ENCODE measurements at regions not wholly inside any gene's neighbourhood (a gene's known extent, or its start where the extent isn't known, plus 50 kb on each side); places are given as distances from the start of the nearest gene placed in this dataset.
"Not testable (repeated sequence)": the region's sequence is repeated elsewhere in the genome, so short reads cannot be mapped to it uniquely, and the experiment has no call there.

- not testable (repeated sequence) for H3K27ac ChIP-seq (ENCODE audit: insufficient read depth, low read length, poor library complexity, severe bottlenecking); H3K4me3 ChIP-seq (ENCODE audit: low read depth, low read length); H3K27me3 ChIP-seq (ENCODE audit: control insufficient read depth, insufficient read depth, low read length); H3K36me3 Mint-ChIP-seq; H3K27me3 Mint-ChIP-seq; H3K4me3 Mint-ChIP-seq; H3K4me1 Mint-ChIP-seq; H3K36me3 ChIP-seq (ENCODE audit: control insufficient read depth, insufficient read depth, low read length); ATAC-seq (ENCODE audit: low read depth in 2 of 2); H3K27ac Mint-ChIP-seq; H3K4me1 ChIP-seq (ENCODE audit: control insufficient read depth, insufficient read depth, low read length, poor library complexity, severe bottlenecking); DNase-seq; H3K9me3 ChIP-seq (ENCODE audit: control insufficient read depth in 2 of 2, low read length in 2 of 2)
- peaks cover 2 to 33% (median 11%) of the 10 kb centered on the region in 7 donors for H3K9me3 Mint-ChIP-seq
Observed at GRCh38 chr16:60402941-60403340, 1633.3 kb downstream of the CDH8 start.

DNA sequence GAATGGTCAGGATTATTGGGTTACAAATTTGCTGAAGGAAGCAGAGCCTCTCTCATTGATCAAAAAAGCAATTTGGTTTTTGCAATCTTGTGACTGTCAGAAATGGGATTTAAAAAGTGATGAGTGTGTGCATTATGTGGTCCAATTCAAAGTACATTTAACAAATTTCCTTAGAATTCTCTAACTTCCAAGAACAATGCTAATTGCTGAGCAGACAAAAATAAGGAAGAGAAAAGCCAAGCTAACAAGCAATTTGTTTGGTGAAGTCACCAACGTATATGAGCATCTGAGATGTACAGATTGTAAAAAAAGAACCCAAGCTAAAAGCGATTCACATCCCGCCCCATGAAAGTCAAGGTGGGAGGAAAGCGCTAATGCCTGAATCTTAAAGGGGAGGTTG, 1643.9 kb downstream of the CDH8 start:
- Histone ChIP-seq H3K36me3 (ENCODE audit: control insufficient read depth, insufficient read depth, low read length) (no peaks in the 10 kb centered on the region), H3K4me1 (ENCODE audit: control insufficient read depth, insufficient read depth, low read length, poor library complexity, severe bottlenecking) (no peaks in the 10 kb centered on the region), H3K27ac (ENCODE audit: insufficient read depth, low read length, poor library complexity, severe bottlenecking) (no peak overlapping the region), H3K9me3 (ENCODE audit: control insufficient read depth in 2 of 2, low read length in 2 of 2) (peaks cover 2 to 6% of the 10 kb centered on the region in 2 experiments), H3K4me3 (ENCODE audit: low read depth, low read length) (no peak overlapping the region), H3K27me3 (ENCODE audit: control insufficient read depth, insufficient read depth, low read length) (no peaks in the 10 kb centered on the region)
- Mint-ChIP-seq H3K36me3 (no peaks in the 10 kb centered on the region), H3K4me3 (no peak overlapping the region), H3K27ac (no peak overlapping the region), H3K4me1 (no peaks in the 10 kb centered on the region), H3K9me3 (peaks cover 3 to 25% (median 10%) of the 10 kb centered on the region in 7 donors), H3K27me3 (no peaks in the 10 kb centered on the region)
- ATAC-seq (ENCODE audit: low read depth in 2 of 2) (no peak), DNase-seq (no peak)

- ATAC-seq (ENCODE audit: low read depth in 2 of 2) (no peak), DNase-seq (no peak)
- Histone ChIP-seq H3K4me1 (ENCODE audit: control insufficient read depth, insufficient read depth, low read length, poor library complexity, severe bottlenecking) (no peaks in the 10 kb centered on the region), H3K36me3 (ENCODE audit: control insufficient read depth, insufficient read depth, low read length) (no peaks in the 10 kb centered on the region), H3K27ac (ENCODE audit: insufficient read depth, low read length, poor library complexity, severe bottlenecking) (no peak overlapping the region), H3K4me3 (ENCODE audit: low read depth, low read length) (no peak overlapping the region), H3K9me3 (ENCODE audit: control insufficient read depth in 2 of 2, low read length in 2 of 2) (peaks cover 5 to 13% of the 10 kb centered on the region in 2 experiments), H3K27me3 (ENCODE audit: control insufficient read depth, insufficient read depth, low read length) (no peaks in the 10 kb centered on the region)
- Mint-ChIP-seq H3K27ac (no peak overlapping the region), H3K36me3 (no peaks in the 10 kb centered on the region), H3K4me3 (no peak overlapping the region), H3K9me3 (peaks cover 0 to 27% (median 6%) of the 10 kb centered on the region in 7 donors), H3K27me3 (no peaks in the 10 kb centered on the region), H3K4me1 (no peaks in the 10 kb centered on the region)
Observed at GRCh38 chr16:60371591-60371990, 1637.5 kb upstream of the GOT2 start.

GRCh38 chr16:60367739-60368138, 1633.6 kb upstream of the GOT2 start:
- H3K9me3 ChIP-seq (ENCODE audit: control insufficient read depth in 2 of 2, low read length in 2 of 2), result peaks cover 5 to 12% of the 10 kb centered on the region in 2 experiments
- H3K4me1 Mint-ChIP-seq, result no peaks in the 10 kb centered on the region
- peaks cover 0 to 19% (median 7%) of the 10 kb centered on the region in 7 donors for H3K9me3 Mint-ChIP-seq

DNA sequence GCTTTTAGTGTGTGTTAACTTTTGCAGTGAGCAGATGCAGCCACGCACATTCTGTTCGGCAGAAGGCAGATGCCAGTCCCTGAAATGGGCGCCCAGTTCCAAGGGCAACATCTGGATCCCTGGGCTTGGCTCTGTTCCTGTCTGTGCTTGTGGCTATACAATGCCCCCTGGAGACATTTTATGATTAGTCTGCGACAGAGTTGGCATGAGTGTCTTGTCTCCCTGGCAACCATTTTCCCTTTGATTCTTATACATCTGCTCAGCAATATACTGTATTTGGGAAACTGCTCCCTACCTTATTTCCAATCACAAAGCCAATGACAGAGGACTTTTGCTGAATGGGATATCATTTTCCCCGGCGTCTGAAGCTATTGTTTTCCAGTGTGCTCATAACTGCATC, 1629.5 kb upstream of the GOT2 start:
- H3K27ac ChIP-seq (ENCODE audit: insufficient read depth, low read length, poor library complexity, severe bottlenecking), result no peak overlapping the region
- no peaks in the 10 kb centered on the region for H3K4me1 ChIP-seq (ENCODE audit: control insufficient read depth, insufficient read depth, low read length, poor library complexity, severe bottlenecking)
- H3K36me3 Mint-ChIP-seq, result no peaks in the 10 kb centered on the region
- H3K4me3 Mint-ChIP-seq, result no peak overlapping the region
- H3K4me1 Mint-ChIP-seq, result no peaks in the 10 kb centered on the region
- H3K9me3 ChIP-seq (ENCODE audit: control insufficient read depth in 2 of 2, low read length in 2 of 2), result peaks cover 4 to 12% of the 10 kb centered on the region in 2 experiments
- H3K27ac Mint-ChIP-seq, result no peak overlapping the region
- no peak for DNase-seq
- no peaks in the 10 kb centered on the region for H3K27me3 Mint-ChIP-seq
- no peak overlapping the region for H3K4me3 ChIP-seq (ENCODE audit: low read depth, low read length)
- H3K9me3 Mint-ChIP-seq, result peaks cover 0 to 17% (median 5%) of the 10 kb centered on the region in 7 donors
- H3K27me3 ChIP-seq (ENCODE audit: control insufficient read depth, insufficient read depth, low read length), result no peaks in the 10 kb centered on the region
- no peaks in the 10 kb centered on the region for H3K36me3 ChIP-seq (ENCODE audit: control insufficient read depth, insufficient read depth, low read length)
- ATAC-seq (ENCODE audit: low read depth in 2 of 2), result no peak

More at GRCh38 chr16:60367739-60368138, 1633.6 kb upstream of the GOT2 start:
- no peak overlapping the region for H3K4me3 ChIP-seq (ENCODE audit: low read depth, low read length)
- no peaks in the 10 kb centered on the region for H3K27me3 Mint-ChIP-seq
- no peak overlapping the region for H3K27ac ChIP-seq (ENCODE audit: insufficient read depth, low read length, poor library complexity, severe bottlenecking)
- no peak for DNase-seq
- H3K36me3 Mint-ChIP-seq, result no peaks in the 10 kb centered on the region
- no peak for ATAC-seq (ENCODE audit: low read depth in 2 of 2)
- no peaks in the 10 kb centered on the region for H3K27me3 ChIP-seq (ENCODE audit: control insufficient read depth, insufficient read depth, low read length)
- no peak overlapping the region for H3K4me3 Mint-ChIP-seq
- H3K4me1 ChIP-seq (ENCODE audit: control insufficient read depth, insufficient read depth, low read length, poor library complexity, severe bottlenecking), result no peaks in the 10 kb centered on the region
- H3K36me3 ChIP-seq (ENCODE audit: control insufficient read depth, insufficient read depth, low read length), result no peaks in the 10 kb centered on the region
- H3K27ac Mint-ChIP-seq, result no peak overlapping the region

- not testable (repeated sequence) for H3K36me3 Mint-ChIP-seq; H3K27ac Mint-ChIP-seq; H3K4me1 ChIP-seq (ENCODE audit: control insufficient read depth, insufficient read depth, low read length, poor library complexity, severe bottlenecking); H3K27ac ChIP-seq (ENCODE audit: insufficient read depth, low read length, poor library complexity, severe bottlenecking); H3K4me1 Mint-ChIP-seq; H3K4me3 ChIP-seq (ENCODE audit: low read depth, low read length); H3K36me3 ChIP-seq (ENCODE audit: control insufficient read depth, insufficient read depth, low read length); DNase-seq; ATAC-seq (ENCODE audit: low read depth in 2 of 2); H3K9me3 ChIP-seq (ENCODE audit: control insufficient read depth in 2 of 2, low read length in 2 of 2); H3K27me3 ChIP-seq (ENCODE audit: control insufficient read depth, insufficient read depth, low read length); H3K4me3 Mint-ChIP-seq; H3K27me3 Mint-ChIP-seq
- H3K9me3 Mint-ChIP-seq, result peaks cover 0 to 17% (median 3%) of the 10 kb centered on the region in 7 donors
Observed at GRCh38 chr16:60359866-60360265, 1625.8 kb upstream of the GOT2 start.

GRCh38 chr16:60359412-60359811, 1625.3 kb upstream of the GOT2 start:
- not testable (repeated sequence) for H3K27ac ChIP-seq (ENCODE audit: insufficient read depth, low read length, poor library complexity, severe bottlenecking); H3K27me3 ChIP-seq (ENCODE audit: control insufficient read depth, insufficient read depth, low read length); H3K4me1 ChIP-seq (ENCODE audit: control insufficient read depth, insufficient read depth, low read length, poor library complexity, severe bottlenecking); H3K27me3 Mint-ChIP-seq; DNase-seq; H3K36me3 Mint-ChIP-seq; H3K4me1 Mint-ChIP-seq; H3K4me3 ChIP-seq (ENCODE audit: low read depth, low read length); H3K9me3 ChIP-seq (ENCODE audit: control insufficient read depth in 2 of 2, low read length in 2 of 2); H3K4me3 Mint-ChIP-seq; H3K27ac Mint-ChIP-seq; H3K36me3 ChIP-seq (ENCODE audit: control insufficient read depth, insufficient read depth, low read length); ATAC-seq (ENCODE audit: low read depth in 2 of 2)
- peaks cover 0 to 14% (median 3%) of the 10 kb centered on the region in 7 donors for H3K9me3 Mint-ChIP-seq

DNA sequence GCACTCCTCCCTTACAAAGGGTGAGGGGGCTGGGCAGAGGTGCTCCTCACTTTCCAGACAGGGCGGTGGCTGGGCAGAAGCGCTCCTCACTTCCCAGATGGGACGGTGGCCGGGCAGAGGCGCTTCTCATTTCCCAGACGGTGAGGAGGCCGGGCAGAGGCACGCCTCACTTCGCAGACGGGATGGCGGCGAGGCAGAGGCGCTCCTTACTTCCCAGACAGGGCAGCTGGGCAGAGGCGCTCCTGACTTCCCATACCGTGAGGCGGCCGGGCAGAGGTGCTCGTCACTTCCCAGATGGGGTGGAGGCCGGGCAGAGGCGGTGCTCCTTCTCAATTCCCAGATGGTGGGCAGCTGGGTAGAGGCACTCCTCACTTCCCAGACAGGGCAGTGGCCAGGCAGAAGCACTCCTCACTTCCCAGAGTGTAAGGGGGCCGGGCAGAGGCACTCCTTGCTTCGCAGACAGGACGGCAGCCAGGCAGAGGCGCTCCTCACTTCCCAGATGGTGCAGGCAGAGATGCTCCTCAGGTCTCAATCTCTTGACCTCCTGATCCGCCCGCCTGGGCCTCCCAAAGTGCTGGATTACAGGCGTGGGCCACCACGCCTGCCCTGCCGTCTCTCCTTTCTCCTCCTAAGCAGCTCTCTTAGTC, 1623.9 kb upstream of the GOT2 start:
- not testable (repeated sequence) for H3K4me3 Mint-ChIP-seq; H3K27me3 ChIP-seq (ENCODE audit: control insufficient read depth, insufficient read depth, low read length); H3K36me3 ChIP-seq (ENCODE audit: control insufficient read depth, insufficient read depth, low read length); H3K36me3 Mint-ChIP-seq; H3K4me1 Mint-ChIP-seq; H3K9me3 ChIP-seq (ENCODE audit: control insufficient read depth in 2 of 2, low read length in 2 of 2); H3K27ac Mint-ChIP-seq; H3K27me3 Mint-ChIP-seq; H3K4me3 ChIP-seq (ENCODE audit: low read depth, low read length); ATAC-seq (ENCODE audit: low read depth in 2 of 2); H3K4me1 ChIP-seq (ENCODE audit: control insufficient read depth, insufficient read depth, low read length, poor library complexity, severe bottlenecking); DNase-seq; H3K27ac ChIP-seq (ENCODE audit: insufficient read depth, low read length, poor library complexity, severe bottlenecking)
- H3K9me3 Mint-ChIP-seq, result peaks cover 0 to 15% (median 3%) of the 10 kb centered on the region in 7 donors

Measured in CD4-positive, CD25-positive, alpha-beta regulatory T cell (primary cell).